ENCODE measurements at regions not wholly inside any gene's neighbourhood (a gene's known extent, or its start where the extent isn't known, plus 50 kb on each side); places are given as distances from the start of the nearest gene placed in this dataset.

DNA sequence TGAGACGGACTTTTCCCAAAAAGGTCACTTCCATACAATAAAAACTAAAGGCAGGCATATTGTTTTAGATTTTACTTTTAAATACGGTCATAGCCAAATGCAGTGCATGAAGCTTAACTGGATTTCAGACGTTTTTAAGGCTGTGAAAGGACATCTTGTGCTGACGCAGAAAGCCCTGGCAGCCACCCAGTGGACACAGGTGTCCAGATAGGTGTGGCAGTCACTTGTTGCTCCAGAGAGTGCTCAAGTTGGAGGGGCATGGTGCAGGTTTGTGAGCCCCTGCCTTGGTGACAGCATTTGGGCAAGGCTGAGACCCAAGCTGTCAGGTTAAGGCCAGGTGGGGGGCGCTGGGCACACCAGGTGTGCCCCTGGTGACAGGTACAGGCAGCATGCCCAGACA is 135.8 kb upstream of the TBL1X start:
- TF ChIP-seq POLR2A (IDR thresholded peaks at IDR 0.05) = no peak
- TF ChIP-seq, protein P1, sequence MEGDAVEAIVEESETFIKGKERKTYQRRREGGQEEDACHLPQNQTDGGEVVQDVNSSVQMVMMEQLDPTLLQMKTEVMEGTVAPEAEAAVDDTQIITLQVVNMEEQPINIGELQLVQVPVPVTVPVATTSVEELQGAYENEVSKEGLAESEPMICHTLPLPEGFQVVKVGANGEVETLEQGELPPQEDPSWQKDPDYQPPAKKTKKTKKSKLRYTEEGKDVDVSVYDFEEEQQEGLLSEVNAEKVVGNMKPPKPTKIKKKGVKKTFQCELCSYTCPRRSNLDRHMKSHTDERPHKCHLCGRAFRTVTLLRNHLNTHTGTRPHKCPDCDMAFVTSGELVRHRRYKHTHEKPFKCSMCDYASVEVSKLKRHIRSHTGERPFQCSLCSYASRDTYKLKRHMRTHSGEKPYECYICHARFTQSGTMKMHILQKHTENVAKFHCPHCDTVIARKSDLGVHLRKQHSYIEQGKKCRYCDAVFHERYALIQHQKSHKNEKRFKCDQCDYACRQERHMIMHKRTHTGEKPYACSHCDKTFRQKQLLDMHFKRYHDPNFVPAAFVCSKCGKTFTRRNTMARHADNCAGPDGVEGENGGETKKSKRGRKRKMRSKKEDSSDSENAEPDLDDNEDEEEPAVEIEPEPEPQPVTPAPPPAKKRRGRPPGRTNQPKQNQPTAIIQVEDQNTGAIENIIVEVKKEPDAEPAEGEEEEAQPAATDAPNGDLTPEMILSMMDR (IDR thresholded peaks at IDR 0.05) = no peak

All from adrenal gland (tissue), 5 donors.